Activated T-cell treated with anti-CD3 and anti-CD28 coated beads, Interleukin-2, amount 50 U/mL, for 72 hours (primary cell): ENCODE measurements at regions not wholly inside any gene's neighbourhood (a gene's known extent, or its start where the extent isn't known, plus 50 kb on each side); places are given as distances from the start of the nearest gene placed in this dataset.

ENCODE experiments used
- ATAC-seq, 2 donors: fragments of 150-1000 bp; cut with Tn5 transposase; replicated peaks in 1 of 2; 2 replicates each; pipeline ENCODE4 v1.10.0; 2021; ENCODE audit warnings: moderate library complexity in 2 of 2, mild to moderate bottlenecking in 1 of 2
- DNase-seq, 2 donors: peaks; one replicate each; pipeline ENCODE4 v3.0.0; 2021 to 2022; ENCODE audit warnings: mixed read lengths in 1 of 2
- H3K27ac Mint-ChIP-seq: one replicate; pipeline ENCODE4 v1.8.0; 2022; ENCODE audit warnings: mild to moderate bottlenecking, moderate library complexity, mixed read lengths
- H3K27me3 Mint-ChIP-seq: one replicate; pipeline ENCODE4 v1.8.0; 2022; ENCODE audit warnings: low read depth, mixed read lengths
- H3K36me3 Mint-ChIP-seq, 2 donors: one replicate each; pipeline ENCODE4 v1.8.0; 2022; ENCODE audit warnings: mixed read lengths in 2 of 2, mild to moderate bottlenecking in 1 of 2; ENCODE audit not compliant: insufficient read depth in 2 of 2
- H3K4me1 Mint-ChIP-seq: one replicate; pipeline ENCODE4 v1.8.0; 2022; ENCODE audit warnings: low read depth, mixed read lengths
- H3K4me3 Mint-ChIP-seq, 2 donors: one replicate each; pipeline ENCODE4 v1.8.0; 2022; ENCODE audit warnings: mild to moderate bottlenecking in 2 of 2, mixed read lengths in 2 of 2, moderate library complexity in 2 of 2
- H3K9me3 Mint-ChIP-seq, 2 donors: one replicate each; pipeline ENCODE4 v1.8.0; 2022; ENCODE audit warnings: mixed read lengths in 2 of 2

- peaks cover 6 to 9% of the 10 kb centered on the region in 2 donors for H3K9me3 Mint-ChIP-seq
- no peaks in the 10 kb centered on the region for H3K27me3 Mint-ChIP-seq
- H3K4me1 Mint-ChIP-seq, result no peaks in the 10 kb centered on the region
- no peak overlapping the region for H3K4me3 Mint-ChIP-seq
- no peak for ATAC-seq
- no peak overlapping the region for H3K27ac Mint-ChIP-seq
- peaks cover 1 to 2% of the 10 kb centered on the region in 2 donors for H3K36me3 Mint-ChIP-seq
- DNase-seq, result no peak
Measured at GRCh38 chr3:164179110-164179774, 899.1 kb downstream of the SI start.

GRCh38 chr3:164174059-164174458, 904.2 kb downstream of the SI start:
- Mint-ChIP-seq H3K36me3 (peaks cover 0 to 1% of the 10 kb centered on the region in 2 donors), H3K27me3 (no peaks in the 10 kb centered on the region), H3K27ac (no peak overlapping the region), H3K4me3 (no peak overlapping the region), H3K9me3 (peaks cover 3 to 5% of the 10 kb centered on the region in 2 donors), H3K4me1 (no peaks in the 10 kb centered on the region)
- ATAC-seq, result no peak
- DNase-seq, result no peak

- no peak for ATAC-seq
- peaks cover 3% of the 10 kb centered on the region in 2 donors for H3K36me3 Mint-ChIP-seq
- H3K9me3 Mint-ChIP-seq, result peaks cover 11 to 13% of the 10 kb centered on the region in 2 donors
- H3K27ac Mint-ChIP-seq, result no peak overlapping the region
- no peak for DNase-seq
- H3K4me1 Mint-ChIP-seq, result no peaks in the 10 kb centered on the region
- no peaks in the 10 kb centered on the region for H3K27me3 Mint-ChIP-seq
- H3K4me3 Mint-ChIP-seq, result no peak overlapping the region
Measured at GRCh38 chr3:164155400-164155799, 922.9 kb downstream of the SI start.

GRCh38 chr3:164144824-164145223, 933.5 kb downstream of the SI start:
- H3K4me3 Mint-ChIP-seq, result no peak overlapping the region
- ATAC-seq (no peak), DNase-seq (no peak)
- no peak overlapping the region for H3K27ac Mint-ChIP-seq
- no peaks in the 10 kb centered on the region for H3K4me1 Mint-ChIP-seq
- H3K27me3 Mint-ChIP-seq, result no peaks in the 10 kb centered on the region
- peaks cover 1 to 2% of the 10 kb centered on the region in 2 donors for H3K36me3 Mint-ChIP-seq
- H3K9me3 Mint-ChIP-seq, result peaks cover 4 to 10% of the 10 kb centered on the region in 2 donors

GRCh38 chr3:164132878-164133277, 945.4 kb downstream of the SI start:
- no peaks in the 10 kb centered on the region for H3K36me3 Mint-ChIP-seq
- ATAC-seq (no peak), DNase-seq (no peak)
- H3K27ac Mint-ChIP-seq, result no peak overlapping the region
- no peaks in the 10 kb centered on the region for H3K27me3 Mint-ChIP-seq
- H3K4me3 Mint-ChIP-seq, result no peak overlapping the region
- H3K9me3 Mint-ChIP-seq, result peaks cover 2 to 3% of the 10 kb centered on the region in 2 donors
- no peaks in the 10 kb centered on the region for H3K4me1 Mint-ChIP-seq

GRCh38 chr3:164113371-164114332, 964.6 kb downstream of the SI start:
- Mint-ChIP-seq H3K27ac (no peak overlapping the region), H3K4me3 (no peak overlapping the region), H3K36me3 (peaks cover 2 to 8% of the 10 kb centered on the region in 2 donors), H3K27me3 (no peaks in the 10 kb centered on the region), H3K4me1 (no peaks in the 10 kb centered on the region), H3K9me3 (peaks cover 8 to 9% of the 10 kb centered on the region in 2 donors)
- DNase-seq, result no peak
- no peak for ATAC-seq

GRCh38 chr3:164096352-164096751, 981.9 kb downstream of the SI start:
- Mint-ChIP-seq H3K9me3 (peaks cover 11 to 13% of the 10 kb centered on the region in 2 donors), H3K4me3 (no peak overlapping the region)
- ATAC-seq, result no peak

GRCh38 chr3:164095949-164096348, 982.3 kb downstream of the SI start:
- no peaks in the 10 kb centered on the region for H3K27me3 Mint-ChIP-seq
- no peak overlapping the region for H3K4me3 Mint-ChIP-seq

More at GRCh38 chr3:164096352-164096751, 981.9 kb downstream of the SI start:
- H3K4me1 Mint-ChIP-seq, result no peaks in the 10 kb centered on the region
- no peaks in the 10 kb centered on the region for H3K36me3 Mint-ChIP-seq
- no peaks in the 10 kb centered on the region for H3K27me3 Mint-ChIP-seq
- no peak overlapping the region for H3K27ac Mint-ChIP-seq
- no peak for DNase-seq

GRCh38 chr3:164095279-164095678, 983.0 kb downstream of the SI start:
- Mint-ChIP-seq H3K4me1 (no peaks in the 10 kb centered on the region), H3K27ac (no peak overlapping the region)
- ATAC-seq, result no peak

More at GRCh38 chr3:164095949-164096348, 982.3 kb downstream of the SI start:
- Mint-ChIP-seq H3K27ac (no peak overlapping the region), H3K9me3 (peaks cover 12 to 13% of the 10 kb centered on the region in 2 donors), H3K4me1 (no peaks in the 10 kb centered on the region), H3K36me3 (peaks cover 0 to 1% of the 10 kb centered on the region in 2 donors)
- ATAC-seq, result no peak
- no peak for DNase-seq

GRCh38 chr3:164094546-164094945, 983.8 kb downstream of the SI start:
- Mint-ChIP-seq H3K9me3 (peaks cover 8 to 14% of the 10 kb centered on the region in 2 donors), H3K36me3 (peaks cover 0 to 1% of the 10 kb centered on the region in 2 donors), H3K27ac (no peak overlapping the region), H3K4me3 (no peak overlapping the region), H3K27me3 (no peaks in the 10 kb centered on the region), H3K4me1 (no peaks in the 10 kb centered on the region)
- DNase-seq, result no peak
- ATAC-seq, result no peak

More at GRCh38 chr3:164095279-164095678, 983.0 kb downstream of the SI start:
- no peak overlapping the region for H3K4me3 Mint-ChIP-seq
- H3K9me3 Mint-ChIP-seq, result peaks cover 13 to 14% of the 10 kb centered on the region in 2 donors
- H3K27me3 Mint-ChIP-seq, result no peaks in the 10 kb centered on the region
- no peak for DNase-seq
- peaks cover 0 to 1% of the 10 kb centered on the region in 2 donors for H3K36me3 Mint-ChIP-seq

- H3K27ac Mint-ChIP-seq, result no peak overlapping the region
- H3K9me3 Mint-ChIP-seq, result peaks cover 1 to 8% of the 10 kb centered on the region in 2 donors
- H3K4me1 Mint-ChIP-seq, result no peaks in the 10 kb centered on the region
- DNase-seq (no peak), ATAC-seq (no peak)
- H3K4me3 Mint-ChIP-seq, result no peak overlapping the region
- no peaks in the 10 kb centered on the region for H3K36me3 Mint-ChIP-seq
- no peaks in the 10 kb centered on the region for H3K27me3 Mint-ChIP-seq
Measured at GRCh38 chr3:164080208-164080607, 998.1 kb downstream of the SI start.

- Mint-ChIP-seq H3K4me3 (no peak overlapping the region), H3K36me3 (peaks cover 0 to 1% of the 10 kb centered on the region in 2 donors), H3K9me3 (peaks cover 11 to 14% of the 10 kb centered on the region in 2 donors), H3K27ac (no peak overlapping the region), H3K27me3 (no peaks in the 10 kb centered on the region), H3K4me1 (no peaks in the 10 kb centered on the region)
- no peak for ATAC-seq
- no peak for DNase-seq
Measured at GRCh38 chr3:164064298-164064697, 1014.0 kb downstream of the SI start.

GRCh38 chr3:164060923-164061322, 1017.4 kb downstream of the SI start:
- Mint-ChIP-seq H3K27ac (no peak overlapping the region), H3K4me3 (no peak overlapping the region), H3K9me3 (peaks cover 7 to 10% of the 10 kb centered on the region in 2 donors), H3K36me3 (peaks cover 0 to 1% of the 10 kb centered on the region in 2 donors), H3K27me3 (no peaks in the 10 kb centered on the region), H3K4me1 (no peaks in the 10 kb centered on the region)
- no peak for ATAC-seq
- DNase-seq, result no peak
